Aorta (tissue), 5 donors: ENCODE measurements at regions not wholly inside any gene's neighbourhood (a gene's known extent, or its start where the extent isn't known, plus 50 kb on each side); places are given as distances from the start of the nearest gene placed in this dataset.

ENCODE experiments used
- ATAC-seq: fragments of 200-7000 bp; cut with Tn5 transposase; one replicate; pipeline ENCODE4 v1.9.1; 2022; ENCODE audit warnings: moderate library complexity; ENCODE audit not compliant: low FRiP score
- DNase-seq, 2 donors: peaks; one replicate each; pipeline ENCODE4 v3.0.0-alpha.2; 2020
- H3K27ac ChIP-seq, 2 donors: one replicate each; pipeline ENCODE4 v1.5.1; 2013; ENCODE audit warnings: low read length in 2 of 2, mild to moderate bottlenecking in 2 of 2, moderate library complexity in 2 of 2, control low read depth in 1 of 2, inconsistent platforms in 1 of 2, low read depth in 1 of 2
- H3K27me3 ChIP-seq, 2 donors: one replicate each; pipeline ENCODE4 v1.6.1; 2013; ENCODE audit warnings: control low read depth in 1 of 2, low read length in 1 of 2, mild to moderate bottlenecking in 1 of 2, moderate library complexity in 1 of 2; ENCODE audit not compliant: insufficient read depth in 2 of 2, control insufficient read depth in 1 of 2
- H3K36me3 ChIP-seq, 2 donors: one replicate each; pipeline ENCODE4 v1.6.1; 2013; ENCODE audit warnings: control low read depth in 1 of 2, low read length in 1 of 2, mild to moderate bottlenecking in 1 of 2; ENCODE audit not compliant: insufficient read depth in 2 of 2, control insufficient read depth in 1 of 2
- H3K4me1 ChIP-seq, 2 donors: one replicate each; pipeline ENCODE4 v1.6.1; 2013; ENCODE audit warnings: low read length in 2 of 2, control low read depth in 1 of 2, mild to moderate bottlenecking in 1 of 2, moderate library complexity in 1 of 2; ENCODE audit not compliant: insufficient read depth in 2 of 2, control insufficient read depth in 1 of 2
- H3K4me3 ChIP-seq, 2 donors: one replicate each; pipeline ENCODE4 v1.5.1; 2013; ENCODE audit warnings: low read length in 2 of 2, control low read depth in 1 of 2, mild to moderate bottlenecking in 1 of 2
- H3K9me3 ChIP-seq: one replicate; pipeline ENCODE4 v1.6.1; 2013; ENCODE audit warnings: mild to moderate bottlenecking, low read length; ENCODE audit not compliant: control insufficient read depth
- WGBS, 2 donors: extraction: QIAGEN DNeasy Blood & Tissue Kit; methylation state at CpG; one replicate each; pipeline ENCODE4 v1.1.7; 2013; 5-methylcytosine and 5-hydroxymethylcytosine counted together
- intact Hi-C, 2 donors: fragments of 100-400 bp; cut with DNase I; formaldehyde crosslinking; loops; one replicate each; pipeline versions ENCODE4 v1.14.2 to v1.15.0; 2022
- donor health status: healthy with polysubstance abuse.
- donor health status: Bipolar disorder and iron deficiency.
- donor health status: DM: no; HTN: no; CAD: no.
- donor health status: DM: no; HTN: no; CAD: no.
- donor health status: DM: yes; HTN: yes; CAD: no.

DNA sequence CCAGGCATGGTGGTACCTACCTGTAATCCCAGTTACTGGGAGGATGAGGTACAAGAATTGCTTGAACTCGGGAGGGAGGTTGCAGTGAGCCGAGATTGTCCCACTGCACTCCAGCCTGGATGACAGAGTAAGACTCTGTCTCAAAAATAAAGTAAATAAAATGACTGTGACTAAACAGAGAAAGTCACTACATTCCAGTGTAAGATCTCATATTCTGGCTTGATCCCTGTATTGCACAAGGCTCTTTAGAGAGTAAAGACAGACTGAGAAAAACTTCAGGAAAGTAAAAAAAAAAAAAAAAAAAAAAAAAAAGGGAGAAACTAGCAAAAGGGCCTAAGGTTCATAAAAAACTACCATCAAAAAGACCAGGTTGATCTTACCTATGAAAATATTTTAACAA lies 106.6 kb upstream of the PJA2 start:
- Histone ChIP-seq H3K27me3 (no peaks in the 10 kb centered on the region), H3K4me1 (peaks cover 0 to 1% of the 10 kb centered on the region in 2 donors), H3K4me3 (no peak overlapping the region), H3K36me3 (no peaks in the 10 kb centered on the region), H3K9me3 (no peaks in the 10 kb centered on the region), H3K27ac (no peak overlapping the region)
- WGBS, 2 donors: 28 to 32% methylated on average over 2 of the region's 2 CpGs
- intact Hi-C loops: no loop called here
- DNase-seq (no peak), ATAC-seq (peak; percentile 46)

DNA sequence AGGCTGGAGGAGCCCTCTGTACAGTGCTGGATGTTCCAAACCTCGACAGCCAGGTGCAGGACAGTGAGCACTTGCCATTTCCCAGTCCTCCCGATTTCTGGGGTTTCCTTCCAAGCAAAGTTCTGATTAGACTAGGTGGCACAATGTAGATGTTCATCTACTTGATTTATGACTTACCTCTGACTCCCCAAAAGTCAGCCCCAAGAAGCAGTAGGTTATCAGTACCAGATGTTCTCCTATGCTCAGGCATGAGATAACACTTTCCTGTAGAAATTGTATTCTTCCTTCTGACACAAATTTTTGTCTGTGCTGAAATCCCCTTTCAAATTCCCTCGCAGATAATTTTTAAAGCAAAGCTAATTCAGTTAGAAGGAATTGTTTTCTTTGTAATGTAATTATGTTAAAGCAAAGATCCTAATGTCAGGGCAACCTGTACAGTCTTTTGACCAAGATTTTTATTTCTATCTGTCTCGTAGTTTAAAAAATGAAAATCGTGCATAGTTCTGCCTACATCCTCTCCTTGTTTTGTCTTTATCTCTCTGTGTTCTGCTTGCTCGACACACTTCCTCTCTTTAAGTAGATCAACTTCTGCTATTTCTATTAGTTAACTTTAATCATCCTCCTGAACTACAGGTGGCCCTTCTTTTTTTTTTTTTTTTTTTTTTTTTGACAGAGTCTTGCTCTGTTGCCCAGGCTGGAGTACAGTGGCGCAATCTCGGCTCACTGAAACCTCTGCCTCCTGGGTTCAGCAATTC lies 102.4 kb upstream of the PJA2 start:
- Histone ChIP-seq H3K27ac (no peak overlapping the region), H3K9me3 (no peaks in the 10 kb centered on the region), H3K4me3 (no peak overlapping the region), H3K4me1 (no peaks in the 10 kb centered on the region), H3K36me3 (no peaks in the 10 kb centered on the region), H3K27me3 (no peaks in the 10 kb centered on the region)
- intact Hi-C loops: no loop called here
- DNase-seq (no peak), ATAC-seq (no peak)
- 87 to 88% methylated on average over 8 of the region's 8 CpGs for WGBS, 2 donors

DNA sequence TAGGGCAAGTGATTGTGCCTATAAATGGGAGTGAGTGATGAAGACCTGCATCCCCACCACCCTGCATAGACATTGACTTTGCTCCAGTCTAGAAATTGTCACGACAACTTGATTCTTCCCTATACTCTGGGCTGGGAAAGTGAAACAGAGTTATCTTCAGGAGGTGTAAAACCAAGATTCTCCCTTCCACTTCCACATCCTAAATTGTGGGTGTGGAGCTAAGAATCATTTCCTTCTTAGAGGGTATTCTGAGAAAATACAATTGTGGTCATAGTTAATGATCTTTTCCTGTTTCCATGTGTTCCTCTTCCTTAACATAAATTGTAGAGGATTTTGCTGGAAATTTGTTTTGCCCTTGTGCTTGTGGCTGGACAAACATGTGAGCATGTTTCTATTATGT lies 96.8 kb upstream of the PJA2 start:
- no peaks in the 10 kb centered on the region for H3K4me1 ChIP-seq
- no peaks in the 10 kb centered on the region for H3K9me3 ChIP-seq
- no peak for DNase-seq
- intact Hi-C loops: no loop called here
- WGBS, 2 donors: 93 to 95% methylated on average over 1 of the region's 1 CpG
- H3K4me3 ChIP-seq: no peak overlapping the region
- H3K27me3 ChIP-seq: no peaks in the 10 kb centered on the region
- ATAC-seq: no peak
- no peak overlapping the region for H3K27ac ChIP-seq
- H3K36me3 ChIP-seq: no peaks in the 10 kb centered on the region

DNA sequence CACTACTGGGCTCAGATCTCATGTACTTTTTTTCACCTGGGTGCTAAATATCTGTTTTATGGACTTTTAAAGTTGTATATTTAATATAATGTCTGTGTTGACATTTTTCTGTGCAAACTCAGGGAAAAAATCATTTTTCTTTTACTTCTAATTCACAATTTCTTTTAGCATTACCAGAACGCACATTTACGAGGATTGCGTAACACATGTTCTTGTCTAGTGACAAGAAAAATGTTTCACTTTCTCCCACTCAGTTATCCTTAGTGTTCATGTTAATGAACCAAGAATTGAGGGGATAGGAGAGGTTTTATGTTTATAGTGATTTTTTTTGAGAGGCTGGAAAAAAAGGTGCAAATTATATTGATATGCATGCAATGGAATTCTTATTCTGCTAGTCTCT lies 86.3 kb upstream of the PJA2 start:
- Histone ChIP-seq H3K27ac (no peak overlapping the region), H3K4me1 (no peaks in the 10 kb centered on the region), H3K4me3 (no peak overlapping the region), H3K36me3 (no peaks in the 10 kb centered on the region), H3K9me3 (no peaks in the 10 kb centered on the region), H3K27me3 (no peaks in the 10 kb centered on the region)
- DNase-seq: no peak
- intact Hi-C loops: no loop called here
- no peak for ATAC-seq
- 94 to 95% methylated on average over 3 of the region's 3 CpGs for WGBS, 2 donors

DNA sequence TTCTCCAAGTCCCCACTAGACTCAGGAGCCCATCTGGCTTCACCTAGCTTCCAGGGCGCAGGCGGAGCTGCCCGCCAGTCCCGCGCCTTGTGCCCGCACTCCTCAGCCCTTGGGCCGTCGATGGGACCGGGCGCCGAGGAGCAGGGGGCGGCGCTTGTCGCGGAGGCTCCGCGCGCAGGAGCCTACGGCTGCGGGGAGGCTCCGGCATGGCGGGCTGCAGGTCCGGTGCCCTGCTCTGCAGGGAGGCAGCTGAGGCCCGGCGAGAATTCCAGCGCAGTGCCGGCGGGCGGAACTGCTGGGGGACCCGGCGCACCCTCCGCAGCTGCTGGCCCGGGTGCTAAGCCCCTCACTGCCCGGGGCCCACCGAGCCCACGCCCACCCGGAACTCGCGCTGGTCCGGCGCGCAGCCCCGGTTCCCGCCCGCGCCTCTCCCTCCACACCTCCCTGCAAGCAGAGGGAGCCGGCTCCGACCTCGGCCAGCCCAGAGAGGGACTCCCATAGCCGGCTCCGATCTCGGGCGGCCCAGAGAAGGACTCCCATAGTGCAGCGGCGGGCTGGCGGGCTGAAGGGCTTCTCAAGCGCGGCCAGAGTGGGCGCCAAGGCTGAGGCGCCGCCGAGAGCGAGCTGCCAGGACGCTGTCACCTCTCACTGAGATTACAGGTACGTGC lies 78.1 kb upstream of the PJA2 start:
- Histone ChIP-seq H3K9me3 (no peaks in the 10 kb centered on the region), H3K27me3 (no peaks in the 10 kb centered on the region), H3K4me1 (peaks cover 0 to 6% of the 10 kb centered on the region in 2 donors), H3K36me3 (no peaks in the 10 kb centered on the region), H3K27ac (no peak overlapping the region), H3K4me3 (no peak overlapping the region)
- DNase-seq (no peak), ATAC-seq (no peak)
- 97 to 98% methylated on average over 65 of the region's 65 CpGs for WGBS, 2 donors
- intact Hi-C loops: no loop called here

DNA sequence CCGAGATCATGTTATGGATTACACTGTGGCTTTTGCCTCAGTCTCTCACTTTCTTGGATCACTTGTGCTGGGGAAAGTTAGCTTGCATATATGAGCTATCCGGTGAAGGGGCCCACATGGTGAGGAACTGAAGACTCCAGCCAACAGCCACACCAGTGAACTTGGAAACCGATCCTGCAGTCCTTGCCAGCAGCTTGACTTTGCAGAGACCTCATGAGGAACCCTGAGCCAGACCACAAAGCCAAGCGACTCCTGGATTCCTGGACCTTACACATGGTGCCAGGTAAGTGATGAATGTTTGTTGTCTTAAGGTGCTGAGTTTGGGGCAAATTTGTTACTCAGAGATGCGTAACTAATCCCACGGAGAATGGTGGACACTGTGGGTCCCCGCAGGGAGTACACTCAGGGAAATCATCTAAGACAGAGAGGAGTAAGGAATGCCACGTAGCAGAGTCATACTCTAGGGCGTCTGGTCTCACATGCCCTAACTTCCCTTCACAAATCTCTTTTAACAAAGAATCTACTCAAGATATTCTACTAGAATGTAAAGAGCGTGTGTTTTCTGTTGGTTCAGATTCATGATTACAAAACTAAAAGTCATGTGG lies 76.5 kb upstream of the PJA2 start:
- no peak overlapping the region for H3K27ac ChIP-seq
- peaks cover 0 to 6% of the 10 kb centered on the region in 2 donors for H3K4me1 ChIP-seq
- no peak for ATAC-seq
- WGBS, 2 donors: 28 to 33% methylated on average over 10 of the region's 10 CpGs
- peak in 1 of 2 donors; percentile 50 for DNase-seq
- no peaks in the 10 kb centered on the region for H3K27me3 ChIP-seq
- intact Hi-C loops: no loop called here
- no peaks in the 10 kb centered on the region for H3K9me3 ChIP-seq
- no peaks in the 10 kb centered on the region for H3K36me3 ChIP-seq
- H3K4me3 ChIP-seq: no peak overlapping the region

DNA sequence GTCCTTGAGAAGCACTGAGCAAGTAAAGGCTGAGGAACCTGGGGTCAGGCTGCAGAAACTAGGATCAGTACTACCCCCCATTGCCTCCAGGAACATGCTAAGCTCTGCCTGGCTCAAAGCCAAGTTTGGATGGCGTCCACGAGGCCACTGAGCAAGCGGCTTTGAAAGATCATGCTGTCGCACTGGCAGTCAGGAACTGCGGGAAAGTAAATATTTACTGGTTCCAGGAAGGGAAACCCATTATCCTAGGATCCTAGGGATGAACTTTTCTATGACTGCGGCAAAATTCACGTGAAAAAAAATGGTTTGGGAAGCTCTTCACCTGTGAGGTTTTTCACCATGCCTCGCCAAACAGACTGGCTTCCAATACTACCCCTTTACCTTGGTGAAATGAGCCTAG lies 75.3 kb upstream of the PJA2 start:
- peak; percentile 74 to 85 for DNase-seq
- intact Hi-C loops: no loop called here
- ATAC-seq: peak; percentile 52
- Histone ChIP-seq H3K36me3 (no peaks in the 10 kb centered on the region), H3K4me1 (peaks cover 0 to 6% of the 10 kb centered on the region in 2 donors), H3K27me3 (no peaks in the 10 kb centered on the region), H3K4me3 (no peak overlapping the region), H3K9me3 (no peaks in the 10 kb centered on the region), H3K27ac (no peak overlapping the region)
- 19% methylated on average over 8 of the region's 8 CpGs for WGBS, 2 donors

DNA sequence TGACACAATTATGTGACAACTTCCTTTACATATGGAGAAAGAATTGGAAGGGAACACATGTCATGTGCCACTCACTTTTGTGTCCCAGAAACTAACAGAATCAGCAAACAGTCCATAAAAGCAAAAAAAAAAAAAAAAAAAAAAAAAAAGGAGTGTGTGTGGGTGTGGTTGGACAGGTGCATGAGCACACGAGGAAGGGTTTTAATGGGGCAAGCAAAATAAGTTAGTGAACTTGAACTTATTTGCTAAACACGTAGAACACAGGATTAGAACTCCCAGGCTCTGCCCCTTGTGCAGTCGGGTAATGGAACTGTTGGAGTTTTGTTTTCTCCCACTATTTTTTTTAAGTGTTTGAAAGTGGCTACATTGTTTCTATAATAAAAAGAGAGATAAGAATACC lies 74.8 kb upstream of the PJA2 start:
- Histone ChIP-seq H3K36me3 (no peaks in the 10 kb centered on the region), H3K9me3 (no peaks in the 10 kb centered on the region), H3K27ac (no peak overlapping the region), H3K4me3 (no peak overlapping the region), H3K27me3 (no peaks in the 10 kb centered on the region), H3K4me1 (peaks cover 0 to 6% of the 10 kb centered on the region in 2 donors)
- 29 to 34% methylated on average over 3 of the region's 3 CpGs for WGBS, 2 donors
- intact Hi-C loops: no loop called here
- ATAC-seq (no peak), DNase-seq (no peak)
